HG03196 (cell line): ENCODE measurements at regions not wholly inside any gene's neighbourhood (a gene's known extent, or its start where the extent isn't known, plus 50 kb on each side); places are given as distances from the start of the nearest gene placed in this dataset.

Experiments used
- ATAC-seq: cut with Tn5 transposase; IDR thresholded peaks from one replicate; pipeline ENCODE4 v1.9.1; 2021; ENCODE audit not compliant: unreplicated experiment

DNA sequence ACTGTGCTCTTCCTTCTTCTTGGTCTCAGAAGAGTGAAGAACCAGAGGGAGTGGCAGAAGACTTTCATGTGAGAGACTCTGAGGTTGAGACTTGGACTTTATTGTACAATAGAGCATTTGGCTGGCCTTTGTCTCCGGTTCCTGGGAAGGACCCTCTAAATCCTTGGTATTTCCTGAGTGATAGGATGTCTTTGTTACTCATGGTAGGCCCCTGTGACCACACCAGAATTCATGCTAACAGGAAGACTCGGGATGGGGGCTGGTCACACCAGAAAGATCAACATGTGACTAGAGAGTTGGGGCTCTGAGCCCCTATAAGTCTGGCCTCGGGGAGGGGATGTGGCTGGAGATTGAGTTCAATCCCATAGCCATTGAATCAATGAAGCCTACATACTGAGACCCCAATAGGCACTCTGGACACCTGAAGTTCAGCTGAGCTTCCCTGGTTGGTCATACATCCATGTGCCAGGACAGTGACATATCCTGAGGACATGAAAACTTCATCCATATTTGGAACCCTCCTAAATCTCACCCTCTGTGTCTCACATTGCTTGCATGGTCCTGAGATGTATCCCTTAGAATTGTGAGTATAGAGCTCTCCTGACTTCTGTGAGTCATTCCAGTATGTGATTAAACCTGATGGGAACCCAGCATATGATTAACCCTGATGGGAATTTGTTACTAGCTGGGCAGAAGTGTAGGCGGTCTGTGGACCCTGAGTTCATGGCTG is 201.7 kb downstream of the GADD45G start:
- ATAC-seq: no peak

DNA sequence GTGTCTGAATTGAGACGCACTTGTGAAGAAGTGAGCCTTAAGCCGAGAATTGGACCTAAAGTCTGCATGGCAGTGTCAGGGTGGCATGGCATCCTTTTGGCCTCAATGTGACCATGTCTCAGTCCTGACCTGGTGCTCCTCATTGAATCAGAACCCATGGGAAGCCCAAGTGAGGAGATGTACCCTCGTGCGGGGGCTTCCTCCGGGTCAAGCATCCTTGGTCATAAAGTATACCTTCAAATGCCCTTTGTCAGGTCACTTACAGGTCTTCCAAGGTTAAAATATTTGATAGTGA is 202.2 kb downstream of the GADD45G start:
- ATAC-seq: no peak

DNA sequence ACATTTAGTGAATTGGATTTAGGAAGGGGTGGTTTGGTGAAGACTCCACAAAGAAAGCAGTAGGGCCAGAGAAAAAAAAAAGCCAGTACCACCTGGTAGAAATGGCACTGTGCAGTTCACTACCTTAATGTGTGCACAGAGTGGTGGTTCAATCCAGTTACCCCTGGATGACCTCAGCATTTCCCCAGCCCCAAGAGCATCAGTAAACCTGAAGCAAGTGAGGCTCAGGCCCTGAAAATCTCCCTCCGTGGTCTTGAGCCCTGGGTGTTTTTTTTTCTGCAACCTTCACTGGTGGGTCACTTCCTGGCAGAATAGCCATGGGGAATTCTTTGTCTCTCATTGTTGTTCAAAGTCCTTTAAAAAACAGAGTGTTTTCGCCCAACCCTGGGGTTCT is 202.9 kb downstream of the GADD45G start:
- ATAC-seq: no peak

DNA sequence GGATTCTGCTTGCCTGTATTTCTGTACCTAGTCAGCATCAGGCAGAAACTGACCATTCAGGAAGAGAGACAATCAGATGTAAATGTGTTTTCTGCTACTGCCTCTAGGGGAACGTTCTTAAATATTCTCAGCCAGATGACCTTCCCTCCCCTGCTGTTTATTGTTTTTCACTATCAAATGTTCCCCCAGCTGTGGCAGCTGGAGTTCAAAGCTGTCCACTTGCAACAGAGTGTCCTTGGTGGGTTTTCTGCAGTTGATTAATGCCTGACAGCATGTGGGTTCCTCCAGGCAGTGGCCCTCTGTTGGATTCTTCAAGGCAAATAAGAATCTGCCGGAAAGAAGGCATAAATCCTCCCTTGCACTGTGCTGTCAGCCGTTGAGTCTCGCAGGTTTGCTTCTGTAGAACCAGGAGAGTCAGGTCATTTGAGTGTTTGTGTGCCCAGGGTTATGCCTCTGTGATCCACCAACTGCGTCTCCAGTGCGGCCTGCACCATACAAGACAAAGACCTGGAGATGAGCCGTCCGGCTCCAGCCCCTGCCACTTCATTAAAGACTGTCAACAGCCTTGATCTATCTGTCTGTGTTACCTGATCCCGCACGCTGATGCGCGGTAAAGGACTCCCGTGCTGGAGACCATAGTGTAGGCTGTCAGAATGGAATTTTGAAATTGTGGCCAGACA is 203.4 kb downstream of the GADD45G start:
- no peak for ATAC-seq

DNA sequence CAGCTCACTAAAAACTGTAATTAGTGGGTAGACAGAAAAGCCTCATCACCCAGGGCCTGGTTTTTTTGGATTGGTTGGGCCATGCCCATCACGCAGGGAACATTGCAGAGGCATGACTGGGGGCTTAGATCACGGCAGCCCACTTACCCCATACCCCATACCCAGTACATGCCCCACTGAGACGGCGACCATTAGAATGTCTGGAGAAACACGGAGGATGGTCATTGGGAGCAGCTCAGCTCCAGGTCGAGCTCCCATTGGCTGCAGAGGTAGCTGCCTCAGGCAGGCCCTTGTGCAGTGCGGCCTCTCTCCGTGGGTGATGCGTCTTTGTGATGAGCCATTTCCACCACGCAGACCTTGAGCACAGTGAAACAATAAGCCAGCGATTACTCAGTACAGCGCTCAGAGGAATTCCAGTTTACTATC is 204.0 kb downstream of the GADD45G start:
- ATAC-seq: no peak

DNA sequence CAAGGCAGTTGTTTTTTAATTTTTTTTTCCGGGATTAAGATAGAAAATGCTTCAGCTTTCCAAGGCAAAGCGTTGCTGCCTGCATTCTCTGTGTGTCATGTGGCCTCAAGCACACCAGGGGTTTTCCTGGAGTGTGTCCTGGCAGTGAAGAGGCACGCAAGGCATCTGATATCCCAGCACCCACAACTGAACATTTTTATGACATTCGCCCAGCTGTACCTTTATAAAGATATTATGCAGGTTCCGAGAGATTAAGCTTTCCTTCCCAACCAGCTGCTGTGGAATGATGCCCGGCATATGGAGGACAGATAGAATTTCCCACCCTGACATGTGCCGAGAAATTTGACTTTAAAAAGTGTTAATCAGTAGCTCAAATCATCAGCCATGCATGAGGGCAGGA is 205.6 kb downstream of the GADD45G start:
- ATAC-seq: no peak

DNA sequence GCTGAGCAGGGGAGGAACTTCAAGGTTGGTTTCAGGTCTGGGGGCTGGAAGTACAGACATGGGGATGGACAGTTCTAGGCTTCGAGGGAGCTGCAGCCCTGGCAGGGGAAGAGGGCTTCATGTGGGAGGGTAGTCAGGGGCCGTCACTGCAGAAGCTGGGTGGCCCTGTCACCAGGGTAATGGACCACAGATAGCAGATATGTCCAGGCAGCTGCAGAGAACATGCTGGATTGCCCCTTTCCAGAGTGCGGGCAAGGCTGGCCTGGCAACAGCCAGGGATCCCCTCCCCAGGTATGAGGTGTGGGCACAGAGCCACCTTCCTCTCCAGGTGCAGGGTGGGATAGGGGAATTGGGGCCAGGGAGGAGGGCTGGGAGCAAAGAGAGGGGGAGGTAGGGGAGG is 206.5 kb downstream of the GADD45G start:
- no peak for ATAC-seq

DNA sequence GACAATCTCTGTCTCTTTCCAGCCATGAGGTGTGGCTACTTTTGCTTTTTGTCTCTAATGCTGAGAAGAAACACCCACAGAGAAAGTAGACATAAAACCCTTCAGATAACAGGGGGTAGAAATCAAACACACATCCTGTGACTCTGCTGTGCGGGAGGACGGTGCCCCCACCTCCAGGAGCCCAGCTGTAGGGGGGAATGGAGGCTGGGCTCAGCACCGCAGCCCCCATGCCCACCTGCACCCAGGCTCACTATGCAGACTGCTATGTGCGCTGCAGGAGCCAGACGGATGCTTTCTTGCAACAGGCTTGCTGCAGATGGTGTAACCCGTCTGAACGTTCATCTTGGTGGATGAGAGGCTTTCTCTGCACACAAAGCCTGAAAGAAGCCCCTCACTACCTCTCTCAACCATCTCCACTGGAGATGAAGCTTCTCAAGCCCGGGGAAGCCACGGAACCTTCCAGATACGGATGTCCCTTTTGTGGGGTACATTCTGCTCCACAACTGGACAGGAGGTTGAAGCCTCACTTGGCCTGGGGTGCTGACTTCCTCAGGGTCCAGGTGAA is 207.2 kb downstream of the GADD45G start:
- ATAC-seq: no peak

DNA sequence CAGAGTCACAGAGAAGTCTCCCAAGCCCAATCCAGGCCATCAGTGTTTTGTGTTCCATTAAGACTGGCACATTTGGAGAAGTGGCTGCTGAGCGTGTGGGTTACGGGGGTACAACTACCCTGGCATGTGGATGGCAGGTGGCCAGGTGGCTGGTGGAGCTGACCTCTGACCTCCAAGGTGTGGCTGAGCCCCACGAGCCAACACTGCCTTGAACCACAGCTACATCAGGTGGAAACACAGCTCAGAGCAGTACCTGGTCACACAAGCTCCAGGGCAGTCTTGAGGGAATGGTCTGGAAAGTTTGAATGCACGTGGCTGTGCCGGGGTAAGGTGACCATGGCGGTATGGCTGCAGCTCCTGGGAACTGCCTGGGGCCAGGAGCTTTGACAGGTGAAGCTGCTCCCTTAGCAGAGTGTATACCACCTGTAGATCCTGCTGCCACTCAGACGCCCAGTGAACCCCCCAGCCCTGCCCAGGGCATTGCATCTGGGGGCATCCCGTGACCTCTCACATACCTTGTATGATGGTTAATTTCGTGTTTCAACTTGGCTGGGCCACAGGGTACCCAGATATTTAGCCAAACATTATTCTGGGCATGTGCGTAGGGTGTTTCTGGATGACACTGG is 207.9 kb downstream of the GADD45G start:
- no peak for ATAC-seq

DNA sequence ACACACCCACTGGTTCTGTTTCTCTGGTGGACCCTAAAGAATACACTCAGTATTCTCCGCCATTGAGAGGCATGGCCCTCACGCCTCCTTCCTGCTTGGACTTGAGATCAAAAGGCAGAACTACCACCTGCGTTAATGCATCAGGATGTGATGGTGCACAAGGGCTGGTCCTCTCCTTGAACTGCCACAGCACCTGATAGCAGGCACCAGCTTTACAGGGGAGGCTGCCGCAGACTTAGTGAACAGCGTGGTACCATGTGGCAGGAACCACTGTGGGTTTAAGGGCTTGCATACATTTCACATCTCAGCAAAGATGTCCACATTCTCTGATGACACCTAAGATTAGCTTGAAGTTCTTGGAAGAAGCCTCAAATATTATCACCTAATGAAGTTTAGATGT is 208.7 kb downstream of the GADD45G start:
- ATAC-seq: no peak

DNA sequence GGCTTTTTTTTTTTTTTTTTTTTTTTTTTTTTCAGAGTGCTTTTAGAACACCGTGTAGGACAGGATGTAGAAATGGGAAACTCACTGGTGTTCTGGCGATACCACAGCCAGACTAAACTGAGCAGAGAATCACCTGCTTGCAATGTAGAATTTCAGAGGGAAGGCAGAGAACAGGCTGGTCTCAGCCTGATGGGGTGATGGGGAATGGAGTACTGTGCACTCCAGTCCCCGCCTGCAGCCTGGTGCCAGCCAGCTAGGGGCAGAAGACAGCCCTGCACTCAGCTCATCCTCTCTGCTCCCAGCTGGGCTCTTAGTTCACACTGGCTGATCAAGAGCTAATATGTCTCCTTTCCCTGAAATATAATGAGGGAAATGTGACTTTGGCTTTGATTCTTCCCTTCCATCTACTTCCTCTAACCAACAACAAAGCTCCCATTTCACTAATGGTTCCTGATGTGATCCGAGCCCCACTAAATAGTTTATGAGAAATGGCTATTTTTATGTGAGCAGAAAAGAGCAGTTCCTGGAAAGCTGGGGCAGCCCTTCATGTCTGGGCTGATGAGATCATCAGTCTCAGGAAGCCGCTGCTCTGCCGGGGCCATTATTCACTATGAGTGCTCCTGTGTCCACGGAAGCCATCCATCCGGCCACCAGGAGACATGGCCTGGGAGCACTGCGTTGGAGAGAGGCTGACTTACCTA is 209.7 kb downstream of the GADD45G start:
- no peak for ATAC-seq

DNA sequence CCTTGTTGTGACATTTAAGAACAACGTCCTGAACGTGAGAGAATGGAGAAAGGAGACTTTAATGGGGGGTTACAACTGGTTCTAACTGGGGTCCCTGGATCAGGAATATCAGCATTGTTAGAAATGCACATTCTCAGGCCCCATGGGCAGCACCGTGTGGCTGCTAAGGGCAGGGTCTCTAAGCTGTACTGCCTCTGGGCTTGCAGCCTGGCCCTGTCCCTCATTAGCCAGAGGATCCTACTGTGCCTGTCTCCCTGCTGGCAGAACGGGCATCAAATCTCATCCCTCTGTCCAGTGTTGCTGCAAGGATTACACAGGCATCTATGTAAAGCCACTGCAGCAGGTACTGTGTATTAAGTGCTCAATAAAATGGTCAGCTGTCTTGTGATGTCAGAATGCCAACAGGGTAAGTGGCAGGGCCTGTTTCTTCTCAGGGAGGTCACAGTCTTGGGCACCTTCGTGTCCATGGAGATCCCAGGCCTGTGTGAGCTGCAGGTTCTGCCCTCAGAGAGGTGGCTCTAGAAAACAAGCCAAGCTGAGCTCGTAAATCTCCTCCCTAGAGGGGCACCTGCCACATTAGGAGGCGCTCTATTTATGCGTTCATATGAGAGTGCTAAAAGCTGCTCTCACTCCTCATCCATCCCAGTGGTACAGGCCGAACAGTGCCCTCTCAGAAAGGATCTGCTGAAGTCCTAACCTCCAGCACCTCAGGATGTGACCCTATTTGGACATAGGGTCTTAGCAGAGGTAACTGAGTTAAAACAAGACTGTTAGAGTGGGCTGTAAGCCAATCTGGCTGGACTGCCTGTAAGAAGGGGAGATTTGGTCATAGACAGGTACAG is 210.5 kb downstream of the GADD45G start:
- no peak for ATAC-seq

DNA sequence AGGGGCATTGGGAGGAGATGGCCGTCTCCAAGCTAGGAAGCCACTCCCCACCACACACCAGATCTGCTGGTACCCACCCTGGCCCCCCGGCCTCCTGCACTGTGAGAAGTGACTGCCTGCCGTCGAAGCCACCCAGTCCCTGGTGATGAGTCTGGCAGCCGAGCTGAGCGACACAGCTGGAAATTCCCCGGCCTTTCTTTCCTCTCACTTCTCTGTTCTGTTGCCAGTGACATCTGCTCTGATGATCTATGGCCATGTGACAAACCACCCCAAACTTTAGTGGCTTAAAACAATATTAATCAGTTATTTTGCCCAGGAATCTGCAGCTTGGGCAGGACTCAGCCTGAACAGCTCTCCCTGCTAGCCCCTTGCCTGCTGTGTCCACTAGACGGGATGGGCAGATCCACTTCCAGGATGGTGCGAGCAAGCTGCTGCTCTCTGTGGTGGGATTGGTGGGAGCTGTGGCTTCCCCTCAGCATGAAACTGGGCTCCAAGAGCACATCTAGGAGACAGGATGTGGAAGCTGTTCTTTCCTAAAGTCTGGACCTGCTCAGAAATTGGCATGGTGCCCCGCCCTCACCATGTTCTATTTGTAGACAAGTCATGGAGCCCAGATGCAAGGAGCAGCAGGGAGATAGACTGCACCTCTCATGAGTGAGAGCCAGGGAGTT is 211.2 kb downstream of the GADD45G start:
- peak; percentile 73 for ATAC-seq

DNA sequence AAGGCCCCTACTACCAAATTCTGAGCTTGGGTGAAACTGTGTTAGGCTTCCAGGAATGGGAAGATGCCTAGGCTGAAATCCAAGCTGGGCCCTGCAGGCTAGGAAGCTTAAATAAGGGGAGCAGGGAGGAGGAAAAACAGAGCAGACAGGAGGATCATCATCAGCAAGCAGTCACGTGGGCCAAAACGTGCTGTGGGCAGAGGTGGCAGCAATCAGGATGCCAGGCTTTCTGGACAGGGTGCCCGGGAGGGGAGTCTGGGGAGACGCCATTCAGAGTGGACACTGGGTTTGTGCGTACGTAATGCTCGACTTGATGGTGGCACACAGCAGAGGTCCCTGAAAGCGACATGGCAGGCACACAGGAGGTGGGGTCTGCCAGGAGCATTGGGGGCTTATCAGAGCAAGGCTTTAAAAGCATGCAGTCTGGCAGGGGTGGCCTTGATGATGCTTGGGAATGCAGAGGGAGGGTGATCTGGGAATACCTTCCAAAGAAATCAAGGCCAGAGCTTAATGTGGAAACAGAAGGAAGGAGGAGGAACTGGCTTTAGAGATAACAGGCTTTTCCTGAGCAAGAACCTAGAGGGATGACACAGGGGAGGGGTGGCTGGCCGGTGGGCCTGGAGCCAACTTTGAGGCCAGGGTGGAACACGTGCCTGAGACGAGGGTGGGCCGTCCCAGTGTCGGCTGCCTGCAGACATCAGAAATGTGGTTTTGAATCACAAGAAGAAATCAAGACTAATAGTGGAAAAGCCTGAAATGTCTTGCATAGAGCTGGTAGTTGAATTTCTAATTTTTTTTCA is 212.5 kb downstream of the GADD45G start:
- ATAC-seq: no peak

DNA sequence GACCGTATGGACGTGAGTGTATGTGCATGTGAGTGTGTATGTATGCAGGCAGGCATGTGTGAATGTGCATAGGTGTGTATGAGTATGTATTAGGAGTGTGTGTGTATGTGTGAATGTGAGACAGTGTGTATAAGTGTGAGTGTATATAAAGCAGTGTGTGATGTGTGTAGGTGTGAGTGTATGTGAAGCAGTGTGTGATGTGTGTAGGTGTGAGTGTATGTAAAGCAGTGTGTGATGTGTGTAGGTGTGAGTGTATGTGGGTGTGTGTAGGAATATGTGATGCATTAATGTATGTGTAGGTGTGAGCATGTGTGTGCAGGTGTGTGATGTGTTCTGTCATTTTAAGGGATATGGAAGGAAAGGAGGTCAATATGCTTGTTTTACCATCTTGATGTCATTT is 215.5 kb downstream of the GADD45G start:
- ATAC-seq: no peak

DNA sequence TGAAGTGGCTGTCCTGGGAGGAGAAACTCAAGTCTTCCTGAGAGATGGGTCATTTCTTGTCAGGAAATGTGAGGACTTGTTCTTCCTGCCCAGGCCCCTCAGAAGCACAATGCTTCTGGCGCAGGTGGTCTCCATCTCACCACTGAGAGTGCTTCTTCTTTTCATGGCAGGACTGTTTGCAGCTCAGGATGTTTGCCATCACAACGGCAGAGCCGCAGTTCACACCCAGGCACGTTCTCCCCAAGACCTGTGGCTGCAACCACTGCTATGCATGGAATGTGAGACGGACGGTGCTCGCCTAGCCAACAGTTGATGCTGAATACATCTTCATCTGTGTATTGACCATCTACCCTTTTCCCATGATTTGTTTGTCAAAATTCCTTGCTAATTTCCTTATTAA is 216.3 kb downstream of the GADD45G start:
- ATAC-seq: no peak

DNA sequence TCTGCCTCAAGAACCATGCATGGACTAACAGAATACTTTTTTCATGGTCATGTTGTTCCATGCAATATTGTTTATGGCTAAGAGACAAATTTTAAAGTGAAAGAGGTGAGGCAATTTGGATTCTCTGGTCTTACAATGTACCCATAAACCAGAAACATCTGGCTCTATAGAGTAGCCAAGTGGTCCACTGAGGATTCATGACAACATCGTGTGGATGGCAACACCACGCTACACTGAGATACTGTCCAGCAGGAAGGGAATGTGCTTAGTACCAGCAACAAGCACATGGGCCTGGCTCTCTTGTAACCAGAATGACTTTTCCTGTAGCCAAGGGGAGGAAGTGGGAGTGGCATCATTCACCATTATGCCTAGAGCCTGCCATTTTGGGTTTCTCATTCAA is 218.2 kb downstream of the GADD45G start:
- ATAC-seq: no peak

DNA sequence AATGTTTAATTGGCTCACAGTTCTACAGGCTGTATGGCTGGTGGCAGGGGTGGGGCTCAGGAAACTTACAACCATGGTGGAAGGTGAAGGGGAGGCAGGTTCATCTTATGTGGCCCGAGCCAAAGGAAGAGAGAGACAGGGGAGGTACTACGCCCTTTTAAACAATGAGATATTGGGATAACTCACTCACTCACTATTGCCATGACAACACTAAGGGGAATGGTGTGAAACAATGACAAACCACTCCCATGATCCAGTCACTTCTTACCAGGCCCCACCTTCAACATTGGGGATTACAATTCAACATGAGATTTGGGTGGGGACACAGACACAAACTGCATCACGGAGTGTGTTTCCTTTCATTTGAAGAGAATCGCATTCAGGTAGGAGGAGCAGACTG is 220.9 kb downstream of the GADD45G start:
- ATAC-seq: no peak

DNA sequence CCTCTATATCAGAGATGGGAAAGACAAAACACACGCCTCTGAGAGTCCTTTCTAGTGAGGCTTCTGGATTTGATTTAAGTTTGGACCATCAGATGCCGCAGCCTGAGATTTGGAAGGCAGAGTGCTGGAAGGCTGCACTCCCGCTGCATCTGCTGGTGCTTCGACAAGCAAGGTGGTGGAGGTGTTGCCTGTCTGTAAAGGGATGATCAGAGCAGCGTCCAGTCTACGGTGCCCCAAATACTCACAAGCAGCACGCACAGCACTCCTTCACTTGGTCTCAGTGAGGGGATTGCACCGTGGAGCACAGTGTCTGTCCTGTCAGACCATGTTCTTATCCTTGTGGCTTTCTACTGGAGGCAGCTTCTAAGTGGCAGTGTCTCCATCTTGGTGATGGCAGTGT is 221.4 kb downstream of the GADD45G start:
- no peak for ATAC-seq
